WERI-Rb-1 (cell line): ENCODE measurements at regions not wholly inside any gene's neighbourhood (a gene's known extent, or its start where the extent isn't known, plus 50 kb on each side); places are given as distances from the start of the nearest gene placed in this dataset.

Source experiments
- DNase-seq: peaks from one replicate; pipeline ENCODE4 v3.0.0-alpha.2; 2020
- H3K27ac ChIP-seq: fragments of 250-450 bp; sonication (Bioruptor Pico); 2 replicates; pipeline ENCODE4 v1.5.1; 2020; ENCODE audit warnings: mild to moderate bottlenecking, moderate library complexity
- H3K27me3 ChIP-seq: fragments of 250-450 bp; sonication (Bioruptor Pico); 2 replicates; pipeline ENCODE4 v1.5.1; 2021; ENCODE audit warnings: mild to moderate bottlenecking, low read depth, moderate library complexity; ENCODE audit not compliant: insufficient read depth, severe bottlenecking
- H3K36me3 ChIP-seq: fragments of 250-450 bp; sonication (Bioruptor Pico); 2 replicates; pipeline ENCODE4 v1.5.1; 2020; ENCODE audit warnings: mild to moderate bottlenecking, moderate library complexity
- H3K4me3 ChIP-seq: 2 replicates; pipeline ENCODE4 v1.5.1; 2011; ENCODE audit warnings: low read depth, mild to moderate bottlenecking, control low read depth, low read length
- H3K9me3 ChIP-seq: fragments of 250-450 bp; sonication (Bioruptor Pico); 2 replicates; pipeline ENCODE4 v1.5.1; 2021; ENCODE audit warnings: mild to moderate bottlenecking, moderate library complexity; ENCODE audit not compliant: severe bottlenecking
- TF ChIP-seq, protein P1 (sequence below): IDR thresholded peaks from 2 replicates; pipeline ENCODE4 v1.5.1; 2011; ENCODE audit warnings: low read depth, mild to moderate bottlenecking, control low read depth, inconsistent platforms, low read length

DNA sequence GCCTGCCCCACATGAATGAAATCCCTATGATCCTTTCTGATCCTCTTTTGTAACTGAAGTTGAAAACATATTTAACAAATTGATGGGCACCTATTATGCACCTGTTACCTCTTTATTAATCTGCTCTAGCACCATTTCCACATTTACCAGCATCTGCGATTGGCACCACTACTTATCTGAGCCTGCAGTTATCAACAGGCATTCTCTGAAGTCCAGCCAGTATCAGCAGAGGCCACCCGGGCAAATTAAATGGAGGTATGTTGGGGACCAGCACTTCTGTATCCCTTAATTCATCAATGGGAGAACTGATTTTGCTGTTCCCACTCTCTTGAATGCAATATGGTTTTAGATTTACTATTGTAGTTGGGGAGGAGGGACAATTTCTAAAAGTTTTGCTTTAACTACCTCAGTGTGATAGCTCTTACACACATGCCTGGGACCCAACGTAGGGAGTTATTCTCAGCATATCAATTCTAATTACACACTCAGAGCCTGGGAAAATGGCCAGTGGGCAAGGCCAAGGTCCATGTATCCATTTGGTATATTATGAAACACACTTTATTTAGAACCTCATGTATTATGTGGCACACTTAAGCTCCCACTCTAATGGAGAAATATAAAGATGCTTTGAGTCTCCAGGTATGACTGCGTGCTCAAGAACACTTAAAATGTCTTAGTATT lies 1927.1 kb upstream of the PCDH7 start:
- H3K36me3 ChIP-seq = no peaks in the 10 kb centered on the region
- H3K4me3 ChIP-seq = no peak overlapping the region
- H3K27ac ChIP-seq = no peak overlapping the region
- no peaks in the 10 kb centered on the region for H3K9me3 ChIP-seq
- H3K27me3 ChIP-seq = no peaks in the 10 kb centered on the region
- DNase-seq = no peak
- TF ChIP-seq, protein P1, sequence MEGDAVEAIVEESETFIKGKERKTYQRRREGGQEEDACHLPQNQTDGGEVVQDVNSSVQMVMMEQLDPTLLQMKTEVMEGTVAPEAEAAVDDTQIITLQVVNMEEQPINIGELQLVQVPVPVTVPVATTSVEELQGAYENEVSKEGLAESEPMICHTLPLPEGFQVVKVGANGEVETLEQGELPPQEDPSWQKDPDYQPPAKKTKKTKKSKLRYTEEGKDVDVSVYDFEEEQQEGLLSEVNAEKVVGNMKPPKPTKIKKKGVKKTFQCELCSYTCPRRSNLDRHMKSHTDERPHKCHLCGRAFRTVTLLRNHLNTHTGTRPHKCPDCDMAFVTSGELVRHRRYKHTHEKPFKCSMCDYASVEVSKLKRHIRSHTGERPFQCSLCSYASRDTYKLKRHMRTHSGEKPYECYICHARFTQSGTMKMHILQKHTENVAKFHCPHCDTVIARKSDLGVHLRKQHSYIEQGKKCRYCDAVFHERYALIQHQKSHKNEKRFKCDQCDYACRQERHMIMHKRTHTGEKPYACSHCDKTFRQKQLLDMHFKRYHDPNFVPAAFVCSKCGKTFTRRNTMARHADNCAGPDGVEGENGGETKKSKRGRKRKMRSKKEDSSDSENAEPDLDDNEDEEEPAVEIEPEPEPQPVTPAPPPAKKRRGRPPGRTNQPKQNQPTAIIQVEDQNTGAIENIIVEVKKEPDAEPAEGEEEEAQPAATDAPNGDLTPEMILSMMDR = no peak

GRCh38 chr4:28799696-28800095 lies 1920.5 kb upstream of the PCDH7 start:
- TF ChIP-seq, protein P1 = no peak
- Histone ChIP-seq H3K36me3 (no peaks in the 10 kb centered on the region), H3K9me3 (no peaks in the 10 kb centered on the region), H3K27ac (no peak overlapping the region), H3K27me3 (no peaks in the 10 kb centered on the region), H3K4me3 (no peak overlapping the region)
- peak; percentile 19 for DNase-seq

DNA sequence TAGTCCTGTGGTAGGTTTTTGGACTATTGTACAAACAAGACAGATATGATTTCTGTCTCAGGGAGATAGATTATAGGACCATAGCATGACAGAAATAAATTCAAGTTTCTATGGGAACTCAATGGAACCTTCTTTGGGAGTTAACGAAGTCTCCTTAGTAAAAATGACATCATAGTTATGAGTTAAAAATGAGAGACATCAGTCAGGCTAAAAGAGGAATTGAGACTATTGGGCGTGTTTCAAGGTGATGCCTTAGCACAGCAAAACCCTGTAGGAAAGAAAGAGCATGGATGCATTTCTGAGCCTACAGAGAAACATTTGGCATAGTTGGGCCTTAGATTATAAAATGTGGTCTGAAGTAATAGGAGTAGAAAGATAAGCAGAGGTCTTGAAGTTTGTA lies 1909.1 kb upstream of the PCDH7 start:
- Histone ChIP-seq H3K36me3 (no peaks in the 10 kb centered on the region), H3K9me3 (no peaks in the 10 kb centered on the region), H3K27me3 (no peaks in the 10 kb centered on the region), H3K4me3 (no peak overlapping the region), H3K27ac (no peak overlapping the region)
- DNase-seq = no peak
- TF ChIP-seq, protein P1 = no peak

- TF ChIP-seq, protein P1 = no peak
- H3K27ac ChIP-seq = no peak overlapping the region
- H3K27me3 ChIP-seq = no peaks in the 10 kb centered on the region
- DNase-seq = no peak
- H3K9me3 ChIP-seq = no peaks in the 10 kb centered on the region
- no peak overlapping the region for H3K4me3 ChIP-seq
- no peaks in the 10 kb centered on the region for H3K36me3 ChIP-seq
Measured at GRCh38 chr4:28822163-28822562, 1898.0 kb upstream of the PCDH7 start.

- Histone ChIP-seq H3K4me3 (no peak overlapping the region), H3K27me3 (no peaks in the 10 kb centered on the region), H3K27ac (no peak overlapping the region), H3K9me3 (no peaks in the 10 kb centered on the region), H3K36me3 (no peaks in the 10 kb centered on the region)
- DNase-seq = no peak
- TF ChIP-seq, protein P1 = no peak
Measured at GRCh38 chr4:28827866-28828265, 1892.3 kb upstream of the PCDH7 start.

DNA sequence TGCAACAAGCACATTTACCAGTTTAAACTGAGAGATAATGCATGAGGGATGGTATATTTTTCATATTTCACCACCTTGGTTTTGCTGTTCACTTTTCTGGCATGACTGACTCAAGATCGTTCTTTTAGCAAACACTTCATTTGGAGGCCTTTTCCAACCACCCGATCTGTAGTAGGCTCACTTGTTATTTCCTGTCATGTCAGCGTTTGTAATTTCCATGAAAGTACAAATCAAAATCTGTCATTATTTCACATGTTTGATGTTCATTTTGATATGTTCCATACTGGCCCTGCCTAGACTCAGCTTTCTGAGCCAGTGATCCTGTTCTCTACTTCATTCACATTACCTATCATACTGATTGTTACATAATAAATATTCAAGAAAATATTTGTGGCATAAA lies 1888.3 kb upstream of the PCDH7 start:
- TF ChIP-seq, protein P1 = no peak

More for the DNA sequence above, 1888.3 kb upstream of the PCDH7 start:
- Histone ChIP-seq H3K36me3 (no peaks in the 10 kb centered on the region), H3K9me3 (no peaks in the 10 kb centered on the region), H3K4me3 (no peak overlapping the region), H3K27ac (no peak overlapping the region), H3K27me3 (no peaks in the 10 kb centered on the region)
- DNase-seq = no peak
